A673 (cell line): ENCODE measurements at regions not wholly inside any gene's neighbourhood (a gene's known extent, or its start where the extent isn't known, plus 50 kb on each side); places are given as distances from the start of the nearest gene placed in this dataset.

ENCODE experiments used
- EZH2 ChIP-seq: fragments of 200-600 bp; sonication (generic); IDR thresholded peaks from 2 replicates; pipeline ENCODE4 v1.6.1; 2017; ENCODE audit warnings: borderline replicate concordance, low read depth, mild to moderate bottlenecking, mixed read lengths, antibody characterized with exemption, low read length; ENCODE audit not compliant: poor library complexity, severe bottlenecking
- TF ChIP-seq, protein P1 (sequence below): fragments of 300-800, 200-600 bp; sonication (generic); conservative IDR thresholded peaks from 2 replicates; pipeline ENCODE4 v1.5.1; 2017; ENCODE audit warnings: low read depth, mild to moderate bottlenecking, antibody characterized with exemption, low read length, moderate library complexity, mixed read lengths

GRCh38 chr3:154933581-154933980 is 146.5 kb upstream of the MME start:
- TF ChIP-seq, protein P1, sequence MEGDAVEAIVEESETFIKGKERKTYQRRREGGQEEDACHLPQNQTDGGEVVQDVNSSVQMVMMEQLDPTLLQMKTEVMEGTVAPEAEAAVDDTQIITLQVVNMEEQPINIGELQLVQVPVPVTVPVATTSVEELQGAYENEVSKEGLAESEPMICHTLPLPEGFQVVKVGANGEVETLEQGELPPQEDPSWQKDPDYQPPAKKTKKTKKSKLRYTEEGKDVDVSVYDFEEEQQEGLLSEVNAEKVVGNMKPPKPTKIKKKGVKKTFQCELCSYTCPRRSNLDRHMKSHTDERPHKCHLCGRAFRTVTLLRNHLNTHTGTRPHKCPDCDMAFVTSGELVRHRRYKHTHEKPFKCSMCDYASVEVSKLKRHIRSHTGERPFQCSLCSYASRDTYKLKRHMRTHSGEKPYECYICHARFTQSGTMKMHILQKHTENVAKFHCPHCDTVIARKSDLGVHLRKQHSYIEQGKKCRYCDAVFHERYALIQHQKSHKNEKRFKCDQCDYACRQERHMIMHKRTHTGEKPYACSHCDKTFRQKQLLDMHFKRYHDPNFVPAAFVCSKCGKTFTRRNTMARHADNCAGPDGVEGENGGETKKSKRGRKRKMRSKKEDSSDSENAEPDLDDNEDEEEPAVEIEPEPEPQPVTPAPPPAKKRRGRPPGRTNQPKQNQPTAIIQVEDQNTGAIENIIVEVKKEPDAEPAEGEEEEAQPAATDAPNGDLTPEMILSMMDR, result no peak
- no peak for TF ChIP-seq EZH2
